ENCODE measurements at regions not wholly inside any gene's neighbourhood (a gene's known extent, or its start where the extent isn't known, plus 50 kb on each side); places are given as distances from the start of the nearest gene placed in this dataset.

- CTCF ChIA-PET: no interaction called here
- DNase-seq: no peak
- ATAC-seq: no peak
- intact Hi-C loops (cut with micrococcal nuclease): no loop called here
- Histone ChIP-seq H3K9ac (ENCODE audit: low read length) (no peak overlapping the region), H2AFZ (ENCODE audit: low read length) (no peak overlapping the region), H3F3A (ENCODE audit: low read length, unreplicated experiment) (no peaks in the 10 kb centered on the region), H3K4me2 (ENCODE audit: low read length) (no peak overlapping the region), H3K4me1 (ENCODE audit: insufficient read depth, low read length) (no peaks in the 10 kb centered on the region), H3K79me2 (ENCODE audit: low read length) (no peaks in the 10 kb centered on the region), H3K9me3 (ENCODE audit: low read length) (no peaks in the 10 kb centered on the region), H3K4me3 (ENCODE audit: low read length) (no peak overlapping the region), H3K27me3 (ENCODE audit: low read length) (no peaks in the 10 kb centered on the region), H3K36me3 (ENCODE audit: low read depth, low read length) (no peaks in the 10 kb centered on the region), H3K27ac (ENCODE audit: low read length) (no peak overlapping the region), H4K20me1 (ENCODE audit: low read length) (no peaks in the 10 kb centered on the region), H3K9me2 (replicated peaks; ENCODE audit: low read length) (no peaks in the 10 kb centered on the region)
- TF ChIP-seq, protein P1, sequence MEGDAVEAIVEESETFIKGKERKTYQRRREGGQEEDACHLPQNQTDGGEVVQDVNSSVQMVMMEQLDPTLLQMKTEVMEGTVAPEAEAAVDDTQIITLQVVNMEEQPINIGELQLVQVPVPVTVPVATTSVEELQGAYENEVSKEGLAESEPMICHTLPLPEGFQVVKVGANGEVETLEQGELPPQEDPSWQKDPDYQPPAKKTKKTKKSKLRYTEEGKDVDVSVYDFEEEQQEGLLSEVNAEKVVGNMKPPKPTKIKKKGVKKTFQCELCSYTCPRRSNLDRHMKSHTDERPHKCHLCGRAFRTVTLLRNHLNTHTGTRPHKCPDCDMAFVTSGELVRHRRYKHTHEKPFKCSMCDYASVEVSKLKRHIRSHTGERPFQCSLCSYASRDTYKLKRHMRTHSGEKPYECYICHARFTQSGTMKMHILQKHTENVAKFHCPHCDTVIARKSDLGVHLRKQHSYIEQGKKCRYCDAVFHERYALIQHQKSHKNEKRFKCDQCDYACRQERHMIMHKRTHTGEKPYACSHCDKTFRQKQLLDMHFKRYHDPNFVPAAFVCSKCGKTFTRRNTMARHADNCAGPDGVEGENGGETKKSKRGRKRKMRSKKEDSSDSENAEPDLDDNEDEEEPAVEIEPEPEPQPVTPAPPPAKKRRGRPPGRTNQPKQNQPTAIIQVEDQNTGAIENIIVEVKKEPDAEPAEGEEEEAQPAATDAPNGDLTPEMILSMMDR (conservative IDR thresholded peaks at IDR 0.05; ENCODE audit: low read depth, low read length): no peak
- TF ChIP-seq EZH2 (IDR thresholded peaks at IDR 0.05; ENCODE audit: low read length, unreplicated experiment) (no peak), EZH2phosphoT487 (IDR thresholded peaks at IDR 0.05; ENCODE audit: borderline replicate concordance, low read length) (no peak)
- BruUV-seq (replicated peaks): no TSS peak
- POLR2A ChIA-PET (ENCODE audit: unreplicated experiment): no interaction called here
Measured at GRCh38 chr10:31192475-31192874, 126.5 kb upstream of the ZEB1 start.

DNA sequence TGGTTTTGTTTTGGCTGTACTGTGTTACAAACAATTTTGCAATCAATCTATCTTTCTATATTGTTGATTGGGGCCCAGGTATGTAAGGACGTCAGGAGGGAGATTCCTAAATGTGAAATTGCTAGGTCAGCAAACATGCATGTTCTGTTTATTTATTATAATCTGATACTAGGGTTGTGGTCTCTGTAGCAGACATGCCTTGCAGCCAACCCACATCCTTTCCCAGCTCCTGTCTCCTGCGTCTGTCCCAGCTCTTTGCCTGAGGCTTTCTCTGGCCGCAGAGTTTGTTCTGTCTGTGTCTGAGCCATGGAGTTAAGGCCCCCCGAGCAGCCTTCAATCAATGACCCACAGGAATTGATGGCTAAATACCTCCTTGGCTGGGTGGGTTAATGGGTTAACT is 124.0 kb upstream of the ZEB1 start:
- no peak for DNase-seq

GRCh38 chr10:31197886-31198285 is 121.1 kb upstream of the ZEB1 start:
- no peak overlapping the region for H3K27ac ChIP-seq (ENCODE audit: low read length)
- no peaks in the 10 kb centered on the region for H3K36me3 ChIP-seq (ENCODE audit: low read depth, low read length)
- H3K4me3 ChIP-seq (ENCODE audit: low read length): no peak overlapping the region
- no peaks in the 10 kb centered on the region for H3K27me3 ChIP-seq (ENCODE audit: low read length)
- H3K79me2 ChIP-seq (ENCODE audit: low read length): no peaks in the 10 kb centered on the region
- POLR2A ChIA-PET (ENCODE audit: unreplicated experiment): no interaction called here
- ATAC-seq: no peak
- intact Hi-C loops (cut with micrococcal nuclease): no loop called here
- no peaks in the 10 kb centered on the region for H3K4me1 ChIP-seq (ENCODE audit: insufficient read depth, low read length)
- H3K9ac ChIP-seq (ENCODE audit: low read length): no peak overlapping the region
- H3K4me2 ChIP-seq (ENCODE audit: low read length): no peak overlapping the region
- BruUV-seq (replicated peaks): no TSS peak
- H3K9me2 ChIP-seq (replicated peaks; ENCODE audit: low read length): no peaks in the 10 kb centered on the region
- peak; percentile 11 for DNase-seq
- H3F3A ChIP-seq (ENCODE audit: low read length, unreplicated experiment): no peaks in the 10 kb centered on the region
- H4K20me1 ChIP-seq (ENCODE audit: low read length): no peaks in the 10 kb centered on the region
- H3K9me3 ChIP-seq (ENCODE audit: low read length): no peaks in the 10 kb centered on the region
- CTCF ChIA-PET: no interaction called here
- TF ChIP-seq, protein P1 (conservative IDR thresholded peaks at IDR 0.05; ENCODE audit: low read depth, low read length): no peak
- TF ChIP-seq EZH2 (IDR thresholded peaks at IDR 0.05; ENCODE audit: low read length, unreplicated experiment) (no peak), EZH2phosphoT487 (IDR thresholded peaks at IDR 0.05; ENCODE audit: borderline replicate concordance, low read length) (no peak)
- H2AFZ ChIP-seq (ENCODE audit: low read length): no peak overlapping the region

More for the DNA sequence above, 124.0 kb upstream of the ZEB1 start:
- TF ChIP-seq, protein P1 (conservative IDR thresholded peaks at IDR 0.05; ENCODE audit: low read depth, low read length): no peak
- TF ChIP-seq EZH2phosphoT487 (IDR thresholded peaks at IDR 0.05; ENCODE audit: borderline replicate concordance, low read length) (no peak), EZH2 (IDR thresholded peaks at IDR 0.05; ENCODE audit: low read length, unreplicated experiment) (no peak)
- POLR2A ChIA-PET (ENCODE audit: unreplicated experiment): no interaction called here
- ATAC-seq: no peak
- Histone ChIP-seq H3K9me2 (replicated peaks; ENCODE audit: low read length) (no peaks in the 10 kb centered on the region), H2AFZ (ENCODE audit: low read length) (no peak overlapping the region), H3K36me3 (ENCODE audit: low read depth, low read length) (no peaks in the 10 kb centered on the region), H4K20me1 (ENCODE audit: low read length) (no peaks in the 10 kb centered on the region), H3K79me2 (ENCODE audit: low read length) (no peaks in the 10 kb centered on the region), H3K4me2 (ENCODE audit: low read length) (no peak overlapping the region), H3F3A (ENCODE audit: low read length, unreplicated experiment) (no peaks in the 10 kb centered on the region), H3K27ac (ENCODE audit: low read length) (no peak overlapping the region), H3K27me3 (ENCODE audit: low read length) (no peaks in the 10 kb centered on the region), H3K9ac (ENCODE audit: low read length) (no peak overlapping the region), H3K4me1 (ENCODE audit: insufficient read depth, low read length) (no peaks in the 10 kb centered on the region), H3K9me3 (ENCODE audit: low read length) (no peaks in the 10 kb centered on the region), H3K4me3 (ENCODE audit: low read length) (no peak overlapping the region)
- no TSS peak for BruUV-seq (replicated peaks)
- intact Hi-C loops (cut with micrococcal nuclease): no loop called here
- CTCF ChIA-PET: no interaction called here

All from PC-3 (cell line).